Medulla oblongata (tissue), 1 donor: ENCODE measurements at regions not wholly inside any gene's neighbourhood (a gene's known extent, or its start where the extent isn't known, plus 50 kb on each side); places are given as distances from the start of the nearest gene placed in this dataset.
A peak's percentile ranks its signal among the peaks of the same experiment; 100 is the strongest.

Experiments
- DNase-seq: peaks from one replicate; pipeline ENCODE4 v3.0.0-alpha.2; 2015; ENCODE audit errors: extremely low spot score

GRCh38 chr15:66615846-66616245 is 50.0 kb upstream of the LCTL start:
- DNase-seq = no peak

GRCh38 chr15:66617137-66618090 is 51.6 kb upstream of the LCTL start:
- peak; percentile 86 for DNase-seq

- peak; percentile 62 for DNase-seq
Measured at GRCh38 chr15:66619152-66619903, 53.5 kb upstream of the LCTL start.

- DNase-seq = no peak
Measured at GRCh38 chr15:66620341-66620740, 54.5 kb upstream of the LCTL start.

- no peak for DNase-seq
Measured at GRCh38 chr15:66620744-66621344, 55.0 kb upstream of the LCTL start.

GRCh38 chr15:66621491-66622467 is 56.0 kb upstream of the LCTL start:
- no peak for DNase-seq

GRCh38 chr15:66622591-66623022 is 56.8 kb upstream of the LCTL start:
- no peak for DNase-seq

- no peak for DNase-seq
Measured at GRCh38 chr15:66623801-66624453, 58.1 kb upstream of the LCTL start.

- no peak for DNase-seq
Measured at GRCh38 chr15:66625531-66625930, 59.7 kb upstream of the LCTL start.

GRCh38 chr15:66625974-66626373 is 60.2 kb upstream of the LCTL start:
- DNase-seq = no peak

- DNase-seq = no peak
Measured at GRCh38 chr15:66628976-66629723, 63.4 kb upstream of the LCTL start.

GRCh38 chr15:66629817-66630576 is 64.2 kb upstream of the LCTL start:
- DNase-seq = no peak

GRCh38 chr15:66630801-66631351 is 65.1 kb upstream of the LCTL start:
- DNase-seq = no peak

- no peak for DNase-seq
Measured at GRCh38 chr15:66631616-66632263, 65.9 kb upstream of the LCTL start.

- no peak for DNase-seq
Measured at GRCh38 chr15:66633041-66633937, 67.5 kb upstream of the LCTL start.

- DNase-seq = no peak
Measured at GRCh38 chr15:66633938-66634250, 68.1 kb upstream of the LCTL start.

GRCh38 chr15:66634540-66634939 is 67.5 kb upstream of the SMAD6 start:
- no peak for DNase-seq
